ENCODE measurements at regions not wholly inside any gene's neighbourhood (a gene's known extent, or its start where the extent isn't known, plus 50 kb on each side); places are given as distances from the start of the nearest gene placed in this dataset.

- TF ChIP-seq GATA2 (IDR thresholded peaks at IDR 0.05; ENCODE audit: insufficient read depth, insufficient read length, low read depth, low read length) = no peak
- TF ChIP-seq JUN (IDR thresholded peaks at IDR 0.05; ENCODE audit: borderline replicate concordance, insufficient read depth, insufficient read length, low read depth) = no peak
- TF ChIP-seq MAX (IDR thresholded peaks at IDR 0.05; ENCODE audit: insufficient read depth, insufficient read length) = no peak
- no peak for TF ChIP-seq MYC (IDR thresholded peaks at IDR 0.05; ENCODE audit: low read depth, low read length)
- no peak for TF ChIP-seq FOS (IDR thresholded peaks at IDR 0.05; ENCODE audit: borderline replicate concordance, insufficient read depth, low read length)
- CTCF ChIA-PET = no interaction called here
- Histone ChIP-seq H3K9ac (replicated peaks; ENCODE audit: extremely low read depth, insufficient read depth, low read length) (no peak overlapping the region), H3K36me3 (ENCODE audit: control insufficient read depth in 2 of 2, extremely low read depth in 1 of 2, insufficient read depth in 2 of 2, low read length in 2 of 2) (no peaks in the 10 kb centered on the region), H3K27me3 (ENCODE audit: control insufficient read depth in 2 of 2, insufficient read depth in 2 of 2, low read length in 2 of 2) (no peaks in the 10 kb centered on the region), H3K9me3 (replicated peaks; ENCODE audit: control insufficient read depth, insufficient read depth, low read length) (no peaks in the 10 kb centered on the region), H4K20me1 (replicated peaks; ENCODE audit: control insufficient read depth, extremely low read depth, insufficient read depth, low read length) (no peaks in the 10 kb centered on the region), H3K27ac (ENCODE audit: insufficient read depth, low read depth, low read length) (no peak overlapping the region), H3K9me1 (replicated peaks; ENCODE audit: control insufficient read depth, extremely low read depth, insufficient read depth, low read length) (no peaks in the 10 kb centered on the region), H2AFZ (ENCODE audit: low read depth, low read length) (no peak overlapping the region), H3K4me2 (ENCODE audit: insufficient read depth, low read length) (no peak overlapping the region), H3K79me2 (ENCODE audit: control insufficient read depth, insufficient read depth, low read length) (no peaks in the 10 kb centered on the region), H3K4me1 (ENCODE audit: control insufficient read depth, extremely low read depth, insufficient read depth, low read length) (no peaks in the 10 kb centered on the region), H3K4me3 (replicated peaks in 1 of 3; ENCODE audit: insufficient read depth in 1 of 3, low read depth in 1 of 3, low read length in 3 of 3) (no peak overlapping the region)
- POLR2A ChIA-PET = no interaction called here
- intact Hi-C loops (cut with micrococcal nuclease) = no loop called here
- dilution Hi-C loops (cut with MboI; ENCODE audit: extremely low pct_ligation_motif_present, low sequenced_read_pairs) = no loop called here
- no peak for DNase-seq (ENCODE audit: low read depth, low spot score)
- BruUV-seq (replicated peaks) = no TSS peak
- FAIRE-seq = no peak
Observed at GRCh38 chr9:87059772-87060171, 112.5 kb upstream of the GAS1 start.

GRCh38 chr9:87062746-87063145, 115.4 kb upstream of the GAS1 start:
- no peaks in the 10 kb centered on the region for H3K4me1 ChIP-seq (ENCODE audit: control insufficient read depth, extremely low read depth, insufficient read depth, low read length)
- no peak overlapping the region for H3K4me2 ChIP-seq (ENCODE audit: insufficient read depth, low read length)
- no peaks in the 10 kb centered on the region for H3K36me3 ChIP-seq (ENCODE audit: control insufficient read depth in 2 of 2, extremely low read depth in 1 of 2, insufficient read depth in 2 of 2, low read length in 2 of 2)
- H3K9me1 ChIP-seq (replicated peaks; ENCODE audit: control insufficient read depth, extremely low read depth, insufficient read depth, low read length) = no peaks in the 10 kb centered on the region
- DNase-seq (ENCODE audit: low read depth, low spot score) (no peak), FAIRE-seq (no peak)
- H3K27me3 ChIP-seq (ENCODE audit: control insufficient read depth in 2 of 2, insufficient read depth in 2 of 2, low read length in 2 of 2) = no peaks in the 10 kb centered on the region
- intact Hi-C loops (cut with micrococcal nuclease) = no loop called here
- no peak overlapping the region for H3K27ac ChIP-seq (ENCODE audit: insufficient read depth, low read depth, low read length)
- ChIA-PET CTCF (no interaction called here), POLR2A (no interaction called here)
- no peaks in the 10 kb centered on the region for H3K9me3 ChIP-seq (replicated peaks; ENCODE audit: control insufficient read depth, insufficient read depth, low read length)
- H3K4me3 ChIP-seq (replicated peaks in 1 of 3; ENCODE audit: insufficient read depth in 1 of 3, low read depth in 1 of 3, low read length in 3 of 3) = no peak overlapping the region
- BruUV-seq (replicated peaks) = no TSS peak
- no peak overlapping the region for H2AFZ ChIP-seq (ENCODE audit: low read depth, low read length)
- TF ChIP-seq EZH2 (IDR thresholded peaks at IDR 0.05; ENCODE audit: borderline replicate concordance, low read depth, low read length, severe bottlenecking) = no peak
- no peak for TF ChIP-seq FOS (IDR thresholded peaks at IDR 0.05; ENCODE audit: borderline replicate concordance, insufficient read depth, low read length)
- no peak for TF ChIP-seq MAX (IDR thresholded peaks at IDR 0.05; ENCODE audit: insufficient read depth, insufficient read length)
- TF ChIP-seq JUN (IDR thresholded peaks at IDR 0.05; ENCODE audit: borderline replicate concordance, insufficient read depth, insufficient read length, low read depth) = no peak
- no peak for TF ChIP-seq MYC (IDR thresholded peaks at IDR 0.05; ENCODE audit: low read depth, low read length)
- no peaks in the 10 kb centered on the region for H4K20me1 ChIP-seq (replicated peaks; ENCODE audit: control insufficient read depth, extremely low read depth, insufficient read depth, low read length)
- H3K79me2 ChIP-seq (ENCODE audit: control insufficient read depth, insufficient read depth, low read length) = no peaks in the 10 kb centered on the region
- dilution Hi-C loops (cut with MboI; ENCODE audit: extremely low pct_ligation_motif_present, low sequenced_read_pairs) = no loop called here
- no peak overlapping the region for H3K9ac ChIP-seq (replicated peaks; ENCODE audit: extremely low read depth, insufficient read depth, low read length)

All from endothelial cell of umbilical vein (primary cell).